ENCODE measurements at regions not wholly inside any gene's neighbourhood (a gene's known extent, or its start where the extent isn't known, plus 50 kb on each side); places are given as distances from the start of the nearest gene placed in this dataset.

GRCh38 chr5:117286813-117287212 is 712.2 kb upstream of the SEMA6A start:
- no peak for TF ChIP-seq CTCF (conservative IDR thresholded peaks at IDR 0.05 in 1 of 2, IDR thresholded peaks at IDR 0.05 in 1 of 2; ENCODE audit: extremely low read depth in 1 of 2, insufficient read depth in 1 of 2, low read depth in 1 of 2, low read length in 2 of 2)
- no peak for TF ChIP-seq EZH2 (IDR thresholded peaks at IDR 0.05; ENCODE audit: borderline replicate concordance, low read length)

Data from mammary epithelial cell (primary cell).